ENCODE measurements at regions not wholly inside any gene's neighbourhood (a gene's known extent, or its start where the extent isn't known, plus 50 kb on each side); places are given as distances from the start of the nearest gene placed in this dataset.

DNA sequence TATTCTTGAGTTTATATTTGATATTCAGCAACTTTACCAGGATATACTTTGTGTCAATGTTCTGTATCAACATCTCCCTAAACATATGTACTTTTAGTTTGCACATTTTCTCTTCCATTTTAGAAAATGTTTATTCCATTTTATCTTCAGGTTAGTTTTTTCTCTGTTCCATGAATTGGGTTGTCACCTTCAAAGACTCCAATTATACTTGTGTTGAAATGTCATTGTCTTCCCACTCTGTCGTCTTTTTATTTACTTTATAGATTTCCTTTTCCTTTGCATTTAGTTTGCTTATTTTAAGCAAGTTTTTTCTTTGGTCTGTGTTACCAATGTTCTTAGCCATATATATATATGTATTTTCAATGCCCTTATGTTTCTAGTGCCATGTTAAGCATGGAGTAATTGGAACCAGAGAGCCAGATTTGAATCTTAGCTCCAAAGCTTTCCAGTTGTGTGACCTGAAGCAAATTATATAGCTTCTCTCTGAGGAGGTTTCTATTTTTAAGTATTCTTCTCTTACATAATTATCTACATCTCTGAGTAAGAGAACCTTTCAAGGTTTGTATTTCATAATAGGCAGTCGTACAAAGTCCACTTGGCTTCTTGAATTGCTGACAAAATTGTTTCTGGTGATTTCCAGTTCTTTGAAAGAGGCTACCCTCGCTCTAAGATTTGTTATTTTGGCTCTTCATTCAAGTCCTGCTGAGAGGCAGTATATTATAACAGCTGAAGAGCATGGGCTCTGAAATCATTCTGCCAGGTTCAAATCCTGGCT, 85.8 kb upstream of the DYRK2 start:
- ChIA-PET POLR2A (no interaction called here), CTCF (interaction anchor here (1.2 kb wide), 1 partner anchor 16 kb away, joined by 3 read pairs; no protein-coding TSS in a partner anchor)
- TF ChIP-seq, protein P1, sequence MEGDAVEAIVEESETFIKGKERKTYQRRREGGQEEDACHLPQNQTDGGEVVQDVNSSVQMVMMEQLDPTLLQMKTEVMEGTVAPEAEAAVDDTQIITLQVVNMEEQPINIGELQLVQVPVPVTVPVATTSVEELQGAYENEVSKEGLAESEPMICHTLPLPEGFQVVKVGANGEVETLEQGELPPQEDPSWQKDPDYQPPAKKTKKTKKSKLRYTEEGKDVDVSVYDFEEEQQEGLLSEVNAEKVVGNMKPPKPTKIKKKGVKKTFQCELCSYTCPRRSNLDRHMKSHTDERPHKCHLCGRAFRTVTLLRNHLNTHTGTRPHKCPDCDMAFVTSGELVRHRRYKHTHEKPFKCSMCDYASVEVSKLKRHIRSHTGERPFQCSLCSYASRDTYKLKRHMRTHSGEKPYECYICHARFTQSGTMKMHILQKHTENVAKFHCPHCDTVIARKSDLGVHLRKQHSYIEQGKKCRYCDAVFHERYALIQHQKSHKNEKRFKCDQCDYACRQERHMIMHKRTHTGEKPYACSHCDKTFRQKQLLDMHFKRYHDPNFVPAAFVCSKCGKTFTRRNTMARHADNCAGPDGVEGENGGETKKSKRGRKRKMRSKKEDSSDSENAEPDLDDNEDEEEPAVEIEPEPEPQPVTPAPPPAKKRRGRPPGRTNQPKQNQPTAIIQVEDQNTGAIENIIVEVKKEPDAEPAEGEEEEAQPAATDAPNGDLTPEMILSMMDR (IDR thresholded peaks at IDR 0.05; ENCODE audit: control extremely low read depth, extremely low read depth, low read depth, missing control alignments), result no peak
- DNase-seq (ENCODE audit: extremely low spot score), result no peak

DNA sequence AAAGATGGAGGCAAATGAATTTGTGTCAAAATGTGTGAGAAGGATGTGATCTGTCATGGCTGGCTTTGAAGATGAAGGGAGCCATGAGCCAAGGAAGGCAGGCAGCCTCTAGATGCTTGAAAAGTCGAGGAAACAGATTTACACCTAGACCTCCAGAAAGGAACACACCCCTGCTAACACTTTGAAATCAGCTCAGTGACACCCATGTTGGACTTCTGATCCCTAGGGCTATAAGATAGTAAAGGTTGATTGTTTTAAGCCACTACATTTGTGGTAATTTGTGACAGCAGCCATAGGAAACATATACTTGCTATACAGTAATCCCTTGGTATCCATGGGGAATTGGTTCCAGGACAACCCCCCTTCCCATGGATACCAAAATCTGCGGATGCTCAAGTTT, 80.5 kb upstream of the DYRK2 start:
- DNase-seq (ENCODE audit: extremely low spot score), result no peak
- ChIA-PET CTCF (no interaction called here), POLR2A (no interaction called here)
- TF ChIP-seq, protein P1 (IDR thresholded peaks at IDR 0.05; ENCODE audit: control extremely low read depth, extremely low read depth, low read depth, missing control alignments), result no peak

DNA sequence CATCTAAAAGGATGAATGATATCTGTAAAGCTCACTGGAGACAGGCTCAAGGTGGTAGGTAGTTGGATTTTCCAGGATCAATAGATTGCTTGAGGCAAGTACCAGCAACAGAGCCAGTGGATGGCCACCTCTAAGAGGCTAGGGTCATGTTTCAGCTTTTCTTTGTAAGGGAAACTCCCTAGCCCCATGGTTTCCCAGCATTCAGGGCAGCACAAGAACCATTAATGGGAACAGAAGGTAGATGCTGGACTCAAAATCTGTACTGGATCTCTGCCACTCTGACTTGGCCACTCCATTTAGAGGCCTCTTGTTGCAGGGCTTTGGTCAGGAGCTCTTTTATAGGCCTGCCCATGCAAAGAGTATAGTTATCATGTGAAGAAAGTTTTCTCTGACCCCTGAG, 76.1 kb upstream of the DYRK2 start:
- TF ChIP-seq, protein P1 (IDR thresholded peaks at IDR 0.05; ENCODE audit: control extremely low read depth, extremely low read depth, low read depth, missing control alignments), result no peak
- DNase-seq (ENCODE audit: extremely low spot score), result no peak
- ChIA-PET POLR2A (no interaction called here), CTCF (interaction anchor here (1.0 kb wide), 1 partner anchor 9 kb away, joined by 3 read pairs; no protein-coding TSS in a partner anchor)

DNA sequence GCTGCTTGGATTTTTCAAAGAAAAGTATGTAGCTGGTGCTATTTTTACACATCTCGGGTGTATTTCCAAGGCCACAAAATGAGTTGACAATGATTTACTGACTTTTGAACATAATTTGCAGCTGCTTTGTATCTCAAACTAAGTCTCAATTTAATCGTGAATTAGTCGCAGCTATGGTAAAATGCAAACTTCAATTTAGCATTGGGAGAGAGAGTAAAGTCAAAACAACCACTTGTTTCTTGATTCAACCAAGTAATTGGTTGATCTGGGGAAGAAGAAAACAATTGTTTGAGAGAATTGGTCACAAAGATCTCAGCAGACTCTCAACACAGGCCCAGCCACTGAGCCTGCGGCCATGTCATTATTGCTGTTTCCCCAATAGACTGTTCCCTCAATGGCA, 75.0 kb upstream of the DYRK2 start:
- ChIA-PET POLR2A (no interaction called here), CTCF (interaction anchor here (1.7 kb wide), 1 partner anchor 16 kb away, joined by 4 read pairs; no protein-coding TSS in a partner anchor)
- TF ChIP-seq, protein P1 (IDR thresholded peaks at IDR 0.05; ENCODE audit: control extremely low read depth, extremely low read depth, low read depth, missing control alignments), result no peak
- DNase-seq (ENCODE audit: extremely low spot score), result no peak

DNA sequence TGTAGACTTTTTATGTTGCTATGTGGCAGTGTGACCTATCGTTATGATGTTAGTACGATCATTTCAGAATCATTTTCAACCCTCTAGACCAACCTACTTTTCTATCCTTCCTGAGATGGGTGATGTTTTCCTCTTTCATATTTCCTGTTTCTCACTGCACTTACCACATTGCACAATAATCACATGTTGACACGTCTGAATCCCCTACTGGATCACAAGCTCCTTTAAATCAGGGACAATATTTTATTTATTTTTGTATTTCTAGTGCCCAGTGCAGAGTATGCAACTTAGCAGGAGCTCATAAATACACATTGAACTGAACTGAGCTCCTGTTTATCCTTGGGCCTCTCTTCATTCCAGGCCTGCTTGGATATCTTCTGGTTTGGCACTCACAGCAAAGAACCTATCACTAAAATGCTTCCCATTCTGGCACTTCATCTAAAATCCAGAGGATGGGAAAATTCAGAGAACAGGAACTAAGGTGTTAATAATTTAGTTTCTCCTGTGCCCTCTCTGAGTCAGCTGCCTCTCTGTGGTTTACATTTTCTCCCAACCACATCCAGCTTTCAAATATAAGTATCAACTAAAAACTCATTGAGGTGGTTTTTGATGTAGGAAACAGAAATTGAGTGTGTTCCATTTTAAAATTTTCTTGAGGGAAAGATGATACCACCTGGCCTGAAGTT, 69.4 kb upstream of the DYRK2 start:
- POLR2A ChIA-PET, result no interaction called here
- CTCF ChIA-PET, result interaction anchor here (1.1 kb wide), 1 partner anchor 222 kb away, joined by 3 read pairs; no protein-coding TSS in a partner anchor
- TF ChIP-seq, protein P1 (IDR thresholded peaks at IDR 0.05; ENCODE audit: control extremely low read depth, extremely low read depth, low read depth, missing control alignments), result no peak
- no peak for DNase-seq (ENCODE audit: extremely low spot score)

DNA sequence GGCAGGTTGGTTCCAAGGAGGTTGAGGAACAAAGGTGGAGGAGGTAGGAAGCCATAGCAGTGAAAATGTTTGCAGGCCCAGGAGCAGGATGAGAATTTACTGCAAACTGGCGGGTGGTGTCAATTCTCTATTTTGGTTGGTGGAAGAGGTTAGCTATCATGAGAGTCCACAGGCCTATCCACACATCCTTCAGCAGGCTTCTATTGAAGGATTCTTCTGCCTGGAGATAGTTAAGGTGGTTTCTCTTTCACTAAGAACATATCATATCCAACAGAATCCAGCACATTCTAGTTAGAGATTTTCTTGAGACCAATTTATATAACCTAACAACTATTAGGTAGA, 68.9 kb upstream of the DYRK2 start:
- TF ChIP-seq, protein P1 (IDR thresholded peaks at IDR 0.05; ENCODE audit: control extremely low read depth, extremely low read depth, low read depth, missing control alignments), result no peak
- CTCF ChIA-PET, result interaction anchor here (1.1 to 1.3 kb wide), 2 partner anchors 56 to 223 kb away, joined by 3 read pairs; no protein-coding TSS in a partner anchor
- POLR2A ChIA-PET, result no interaction called here
- DNase-seq (ENCODE audit: extremely low spot score), result no peak

Data from GM10248 (cell line).